Activated CD4-positive, CD25-positive, alpha-beta regulatory T cell treated with anti-CD3 and anti-CD28 coated beads, Interleukin-2, amount 50 U/mL, for 24 hours (primary cell): ENCODE measurements at regions not wholly inside any gene's neighbourhood (a gene's known extent, or its start where the extent isn't known, plus 50 kb on each side); places are given as distances from the start of the nearest gene placed in this dataset.
"Not testable (repeated sequence)": the region's sequence is repeated elsewhere in the genome, so short reads cannot be mapped to it uniquely, and the experiment has no call there.

Experiments used
- ATAC-seq, 2 donors: fragments of 150-1000 bp; cut with Tn5 transposase; one replicate each; pipeline ENCODE4 v1.10.0; 2021; ENCODE audit warnings: mild to moderate bottlenecking in 1 of 2, moderate library complexity in 1 of 2

- not testable (repeated sequence) for ATAC-seq
These were observed 227.1 kb upstream of the NBPF12 start for GRCh38 chr1:146710838-146711521.

DNA sequence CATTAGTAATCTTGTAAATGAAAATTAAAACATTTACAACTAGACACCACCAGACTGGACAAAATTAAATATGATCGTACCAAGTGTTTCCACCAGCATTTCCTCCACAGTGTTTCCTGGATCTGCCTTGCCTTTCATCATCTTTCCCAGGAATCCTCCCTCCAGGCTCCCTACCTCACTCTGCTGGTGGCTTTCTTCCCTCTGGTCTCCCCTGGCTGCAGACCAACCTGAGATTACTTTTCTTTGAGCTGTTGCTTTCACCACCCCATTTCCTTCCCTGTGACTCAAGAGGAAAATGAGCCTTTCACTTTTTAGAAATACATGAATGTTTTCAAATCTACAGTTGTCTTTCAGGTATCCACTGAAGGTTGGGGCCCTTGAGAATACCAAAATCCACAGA, 228.8 kb upstream of the NBPF12 start:
- ATAC-seq, result not testable (repeated sequence)

DNA sequence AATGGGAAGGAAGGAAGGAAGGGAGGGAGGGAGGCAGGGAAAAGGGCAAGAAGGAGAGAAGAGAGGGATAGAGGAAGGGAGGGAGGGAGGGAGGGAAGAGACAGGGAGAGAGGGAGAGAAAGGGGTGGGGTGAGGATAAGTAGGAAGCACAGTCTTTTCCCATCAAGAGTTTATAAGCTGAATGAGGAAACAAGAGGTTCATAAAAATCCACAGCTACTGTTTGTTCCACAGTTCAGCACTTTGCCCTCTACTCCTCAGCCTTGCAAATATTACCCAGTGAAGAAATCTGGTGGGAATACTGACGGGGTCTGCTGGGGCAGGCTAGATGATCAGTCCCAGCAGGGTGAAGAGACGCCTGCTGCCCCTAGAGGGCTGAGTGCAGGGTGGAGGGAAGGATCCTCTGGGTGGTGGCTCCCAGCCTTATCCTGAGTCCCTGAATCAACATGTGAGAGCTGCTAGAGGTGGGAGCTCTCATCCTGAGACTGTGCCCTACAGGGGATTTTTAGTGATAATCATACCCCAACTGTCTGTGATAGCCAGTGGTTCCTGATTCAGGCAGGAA, 233.9 kb upstream of the NBPF12 start:
- not testable (repeated sequence) for ATAC-seq

DNA sequence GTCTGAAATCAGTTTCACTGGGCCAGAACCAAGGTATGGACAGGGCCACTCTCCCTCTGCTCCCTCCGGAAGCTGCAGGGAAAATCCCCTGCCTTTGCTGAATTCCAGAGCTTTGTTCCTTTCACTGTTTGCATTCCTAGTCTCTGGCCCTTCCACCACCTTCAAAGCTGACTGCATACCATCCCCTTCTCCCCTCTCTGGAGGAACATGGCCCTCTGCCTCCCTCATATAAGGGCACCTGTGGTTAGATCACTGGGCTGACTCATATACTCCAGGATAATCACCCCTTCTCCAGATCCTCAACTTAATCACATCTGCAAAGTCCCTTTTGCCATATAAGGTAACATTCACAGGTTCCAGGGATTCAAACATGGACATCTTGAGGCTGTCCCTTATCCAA, 236.8 kb upstream of the NBPF12 start:
- not testable (repeated sequence) for ATAC-seq

- ATAC-seq, result not testable (repeated sequence)
These were observed 242.7 kb upstream of the NBPF12 start for GRCh38 chr1:146695388-146695787.

- ATAC-seq, result not testable (repeated sequence)
These were observed 246.3 kb upstream of the NBPF12 start for GRCh38 chr1:146691798-146692197.

DNA sequence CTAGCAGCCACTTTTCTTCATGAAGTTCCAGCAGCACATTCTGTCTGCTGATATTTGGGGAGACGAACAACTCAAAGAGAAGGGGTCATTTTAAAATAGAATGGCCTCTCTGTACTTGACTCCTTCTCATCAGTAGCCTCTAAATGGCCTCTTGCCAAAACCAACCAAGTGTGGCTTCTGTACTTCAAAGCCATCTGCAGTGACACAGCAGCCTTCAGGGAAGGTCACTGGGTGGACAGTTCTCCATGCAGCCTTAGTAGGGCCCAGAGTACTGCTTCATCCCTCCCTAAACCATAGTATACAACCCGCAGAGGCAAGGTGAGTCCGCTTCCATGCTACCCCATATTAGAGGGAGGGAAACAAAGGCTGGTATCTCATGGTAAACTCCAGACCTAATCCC, 249.2 kb upstream of the NBPF12 start:
- not testable (repeated sequence) for ATAC-seq

- ATAC-seq, result not testable (repeated sequence)
These were observed 251.3 kb upstream of the NBPF12 start for GRCh38 chr1:146686777-146687366.

DNA sequence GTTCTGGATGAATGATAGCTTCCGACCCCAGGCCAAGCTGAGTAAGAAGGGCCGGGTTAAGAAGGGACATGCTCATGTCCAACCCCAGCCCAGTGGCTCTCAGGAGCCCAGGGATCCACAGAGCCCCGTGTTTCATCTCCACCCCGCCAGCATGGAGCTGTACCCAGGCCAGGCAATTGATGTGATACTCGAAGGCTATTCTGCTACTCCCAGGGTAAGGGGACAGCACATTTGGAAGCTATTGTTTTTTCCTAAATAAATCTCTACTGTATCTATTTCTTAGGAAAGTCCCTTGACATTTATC, 255.0 kb upstream of the NBPF12 start:
- ATAC-seq, result not testable (repeated sequence)

- not testable (repeated sequence) for ATAC-seq
These were observed 255.6 kb upstream of the NBPF12 start for GRCh38 chr1:146682227-146683125.

DNA sequence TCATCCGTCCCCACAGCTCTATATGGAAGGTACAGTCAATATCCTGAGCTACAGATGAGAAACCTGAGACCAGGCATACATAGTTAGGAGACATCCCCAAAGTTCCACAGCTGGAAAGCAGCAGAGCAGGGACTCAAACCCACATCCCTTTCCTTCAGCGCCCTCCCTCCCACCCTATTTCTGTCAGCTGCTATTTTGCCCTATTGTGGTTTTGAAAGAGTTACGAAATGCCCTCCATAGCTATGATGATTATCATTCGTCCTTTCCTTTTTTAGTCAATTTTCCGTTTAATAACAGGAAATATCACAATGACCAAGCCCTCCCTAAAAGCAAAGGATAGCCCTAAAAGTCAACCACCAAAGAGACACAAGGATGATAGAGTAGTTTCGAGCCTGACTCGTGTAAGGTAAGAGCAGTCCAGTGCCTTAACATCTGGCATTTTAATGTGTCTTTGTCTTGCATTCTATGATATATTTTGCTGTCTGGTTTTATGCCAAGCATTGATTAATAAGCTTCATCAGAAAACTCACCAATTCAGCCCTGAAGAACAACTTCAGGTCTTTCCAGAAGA, 264.3 kb upstream of the NBPF12 start:
- not testable (repeated sequence) for ATAC-seq

DNA sequence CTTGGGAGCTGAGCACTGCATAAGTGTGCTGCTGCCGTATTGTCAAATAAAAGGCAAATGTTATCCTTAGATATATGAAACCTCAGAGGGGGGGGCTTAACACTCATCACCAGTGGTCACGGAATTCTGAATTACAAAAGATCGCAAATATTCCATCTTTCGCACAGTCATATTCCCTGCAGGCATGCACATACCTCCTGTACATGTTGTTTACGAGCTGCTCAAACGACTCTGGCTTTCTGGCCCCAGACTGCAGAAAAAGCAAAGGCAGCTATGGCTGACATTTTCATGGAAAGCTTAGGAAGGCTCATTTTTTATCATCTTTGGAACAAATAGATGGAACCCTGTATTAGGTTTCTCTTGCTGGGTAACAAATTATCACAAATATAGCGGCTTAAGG, 265.5 kb upstream of the NBPF12 start:
- ATAC-seq, result not testable (repeated sequence)

- not testable (repeated sequence) for ATAC-seq
These were observed 266.5 kb upstream of the NBPF12 start for GRCh38 chr1:146671588-146671987.

DNA sequence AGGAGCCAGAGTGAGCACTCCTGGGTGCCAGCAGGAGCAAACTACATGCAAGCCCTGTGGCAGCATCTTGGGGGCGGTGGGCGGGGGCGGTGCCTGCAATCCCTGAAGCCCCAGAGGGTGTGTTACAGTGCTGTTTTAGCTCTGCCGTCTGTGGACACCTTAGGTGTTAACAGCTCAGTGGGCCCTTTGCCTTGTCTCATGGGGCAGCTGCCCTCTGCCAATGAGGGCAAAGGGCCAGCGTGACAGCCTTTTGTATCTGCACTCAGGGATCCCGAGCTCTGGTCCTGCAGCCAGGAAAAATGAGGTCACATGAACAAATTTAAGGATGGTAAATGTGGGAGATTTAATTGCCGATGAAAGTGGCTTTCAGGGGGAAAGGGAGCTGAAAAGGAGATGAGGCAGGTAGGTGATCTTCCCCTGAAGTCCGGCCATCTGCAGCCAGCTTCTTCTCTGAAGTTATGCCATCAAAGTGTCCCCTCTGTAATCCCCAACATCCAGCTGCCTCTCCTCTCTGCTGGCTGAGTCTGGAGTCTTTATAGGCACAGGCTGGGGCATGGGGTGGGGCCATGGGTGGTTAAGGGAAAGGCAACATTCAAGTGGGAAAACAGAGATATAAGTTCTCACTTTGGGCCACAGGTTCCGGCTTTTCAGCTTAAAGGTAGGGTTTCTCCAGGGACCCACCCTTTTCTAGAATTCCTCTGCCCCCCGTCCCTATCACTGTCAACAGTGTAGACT, 267.1 kb upstream of the NBPF12 start:
- not testable (repeated sequence) for ATAC-seq

GRCh38 chr1:146666275-146666674, 271.8 kb upstream of the NBPF12 start:
- not testable (repeated sequence) for ATAC-seq

GRCh38 chr1:146660242-146660641, 277.9 kb upstream of the NBPF12 start:
- not testable (repeated sequence) for ATAC-seq

GRCh38 chr1:146656356-146657060, 281.6 kb upstream of the NBPF12 start:
- ATAC-seq, result not testable (repeated sequence)

DNA sequence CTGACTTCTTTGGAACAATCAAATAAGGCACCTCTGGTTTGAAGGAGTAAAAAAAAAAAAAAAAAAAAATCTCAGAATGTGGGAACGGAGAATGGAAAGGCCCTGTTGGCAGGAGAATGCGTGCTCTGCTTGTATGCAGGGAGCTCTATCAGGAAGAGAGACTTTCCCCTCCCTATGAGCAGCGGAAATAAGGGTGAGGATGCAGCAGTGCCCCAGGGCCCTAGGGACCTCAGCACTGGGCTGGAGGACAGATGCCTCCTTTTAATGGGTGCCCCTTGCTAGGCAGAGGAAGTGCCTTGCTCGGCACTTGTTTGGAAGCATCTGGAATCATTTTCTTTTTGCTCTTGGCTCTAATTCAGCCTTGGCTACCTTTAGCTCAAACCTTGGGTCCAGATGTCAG, 283.4 kb upstream of the NBPF12 start:
- not testable (repeated sequence) for ATAC-seq

- ATAC-seq, result not testable (repeated sequence)
These were observed 292.0 kb upstream of the NBPF12 start for GRCh38 chr1:146645978-146646604.

- ATAC-seq, result not testable (repeated sequence)
These were observed 296.6 kb upstream of the NBPF12 start for GRCh38 chr1:146641534-146641933.

GRCh38 chr1:146640671-146641070, 297.5 kb upstream of the NBPF12 start:
- not testable (repeated sequence) for ATAC-seq
